DND-41 (cell line): ENCODE measurements at regions not wholly inside any gene's neighbourhood (a gene's known extent, or its start where the extent isn't known, plus 50 kb on each side); places are given as distances from the start of the nearest gene placed in this dataset.

Experiments used
- ATAC-seq: fragments of 200-7000 bp; cut with Tn5 transposase; 3 replicates; pipeline ENCODE4 v1.9.1; 2021; ENCODE audit warnings: low read depth; ENCODE audit not compliant: insufficient read depth
- DNase-seq: peaks from one replicate; pipeline ENCODE4 v3.0.0-alpha.2; 2020
- H2AFZ ChIP-seq: 2 replicates; pipeline ENCODE4 v1.6.0; 2012; ENCODE audit warnings: low read depth, low read length
- H3K27ac ChIP-seq: 2 replicates; pipeline ENCODE4 v1.5.1; 2012; ENCODE audit warnings: low read length, inconsistent platforms
- H3K27me3 ChIP-seq: fragments of 200-600 bp; sonication (generic); 2 replicates; pipeline ENCODE4 v1.6.0; 2012; ENCODE audit warnings: low read length, mild to moderate bottlenecking, inconsistent platforms; ENCODE audit not compliant: insufficient read depth, poor library complexity
- H3K36me3 ChIP-seq: 2 replicates; pipeline ENCODE4 v1.5.1; 2012; ENCODE audit warnings: low read length, inconsistent platforms; ENCODE audit not compliant: insufficient read depth
- H3K4me1 ChIP-seq: 2 replicates; pipeline ENCODE4 v1.5.1; 2012; ENCODE audit warnings: mild to moderate bottlenecking, low read length; ENCODE audit not compliant: insufficient read depth
- H3K4me2 ChIP-seq: 2 replicates; pipeline ENCODE4 v1.6.0; 2012; ENCODE audit warnings: mild to moderate bottlenecking, moderate library complexity, low read length, inconsistent platforms; ENCODE audit not compliant: insufficient read depth
- H3K4me3 ChIP-seq, 2 experiments: fragments of 200-600 bp in 1 of 2; shearing (Covaris generic) in 1 of 2; 2 replicates each; pipeline ENCODE4 v1.5.1; 2012 to 2016; ENCODE audit warnings: inconsistent platforms in 2 of 2, low read length in 2 of 2, mild to moderate bottlenecking in 2 of 2, low read depth in 1 of 2, moderate library complexity in 1 of 2
- H3K79me2 ChIP-seq: 2 replicates; pipeline ENCODE4 v1.6.0; 2012; ENCODE audit warnings: low read length, inconsistent platforms; ENCODE audit not compliant: insufficient read depth
- H3K9ac ChIP-seq: 2 replicates; pipeline ENCODE4 v1.6.0; 2012; ENCODE audit warnings: low read depth, mild to moderate bottlenecking, inconsistent platforms, low read length, moderate library complexity
- H3K9me3 ChIP-seq: 2 replicates; pipeline ENCODE4 v1.5.1; 2012; ENCODE audit warnings: low read length, moderate library complexity, mild to moderate bottlenecking, inconsistent platforms; ENCODE audit not compliant: insufficient read depth, severe bottlenecking
- H4K20me1 ChIP-seq: 2 replicates; pipeline ENCODE4 v1.6.0; 2012; ENCODE audit warnings: low read length; ENCODE audit not compliant: insufficient read depth
- EZH2 ChIP-seq: IDR thresholded peaks from 3 replicates; pipeline ENCODE4 v1.6.1; 2012; ENCODE audit warnings: borderline replicate concordance, low read depth, mild to moderate bottlenecking, moderate library complexity, low read length, inconsistent platforms; ENCODE audit not compliant: severe bottlenecking
- TF ChIP-seq, protein P1 (sequence below): IDR thresholded peaks from 2 replicates; pipeline ENCODE4 v1.5.1; 2012; ENCODE audit warnings: borderline replicate concordance, low read length, moderate library complexity, mild to moderate bottlenecking; ENCODE audit not compliant: poor library complexity, severe bottlenecking; ENCODE audit errors: extremely low read depth

DNA sequence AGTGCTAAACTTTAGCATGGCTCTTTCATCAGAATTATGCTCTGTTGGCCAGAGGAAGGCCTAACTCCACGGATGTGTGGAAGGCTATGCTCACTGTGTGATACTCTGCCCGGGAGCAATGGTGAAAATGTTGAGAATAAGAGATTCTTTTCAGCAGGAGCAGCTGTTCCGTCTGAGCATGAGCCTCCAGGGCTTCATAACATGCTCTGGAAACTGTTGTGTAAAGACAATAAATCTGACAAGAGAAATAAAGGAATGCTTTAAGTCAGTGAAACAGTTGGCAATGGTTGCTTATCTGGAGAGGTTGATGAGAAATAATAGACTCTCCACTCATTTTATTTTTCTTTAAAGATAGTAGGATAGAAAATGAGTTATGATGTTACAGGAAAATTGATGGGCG, 269.8 kb downstream of the DIPK2A start:
- no peaks in the 10 kb centered on the region for H3K9me3 ChIP-seq
- DNase-seq (no peak), ATAC-seq (no peak)
- H3K27ac ChIP-seq = no peak overlapping the region
- H3K4me3 ChIP-seq = no peak overlapping the region
- no peaks in the 10 kb centered on the region for H4K20me1 ChIP-seq
- no peaks in the 10 kb centered on the region for H3K4me1 ChIP-seq
- no peak overlapping the region for H3K4me2 ChIP-seq
- no peak overlapping the region for H3K9ac ChIP-seq
- H2AFZ ChIP-seq = no peak overlapping the region
- TF ChIP-seq, protein P1, sequence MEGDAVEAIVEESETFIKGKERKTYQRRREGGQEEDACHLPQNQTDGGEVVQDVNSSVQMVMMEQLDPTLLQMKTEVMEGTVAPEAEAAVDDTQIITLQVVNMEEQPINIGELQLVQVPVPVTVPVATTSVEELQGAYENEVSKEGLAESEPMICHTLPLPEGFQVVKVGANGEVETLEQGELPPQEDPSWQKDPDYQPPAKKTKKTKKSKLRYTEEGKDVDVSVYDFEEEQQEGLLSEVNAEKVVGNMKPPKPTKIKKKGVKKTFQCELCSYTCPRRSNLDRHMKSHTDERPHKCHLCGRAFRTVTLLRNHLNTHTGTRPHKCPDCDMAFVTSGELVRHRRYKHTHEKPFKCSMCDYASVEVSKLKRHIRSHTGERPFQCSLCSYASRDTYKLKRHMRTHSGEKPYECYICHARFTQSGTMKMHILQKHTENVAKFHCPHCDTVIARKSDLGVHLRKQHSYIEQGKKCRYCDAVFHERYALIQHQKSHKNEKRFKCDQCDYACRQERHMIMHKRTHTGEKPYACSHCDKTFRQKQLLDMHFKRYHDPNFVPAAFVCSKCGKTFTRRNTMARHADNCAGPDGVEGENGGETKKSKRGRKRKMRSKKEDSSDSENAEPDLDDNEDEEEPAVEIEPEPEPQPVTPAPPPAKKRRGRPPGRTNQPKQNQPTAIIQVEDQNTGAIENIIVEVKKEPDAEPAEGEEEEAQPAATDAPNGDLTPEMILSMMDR = no peak
- no peak for TF ChIP-seq EZH2
- no peaks in the 10 kb centered on the region for H3K27me3 ChIP-seq
- no peaks in the 10 kb centered on the region for H3K36me3 ChIP-seq
- no peaks in the 10 kb centered on the region for H3K79me2 ChIP-seq

DNA sequence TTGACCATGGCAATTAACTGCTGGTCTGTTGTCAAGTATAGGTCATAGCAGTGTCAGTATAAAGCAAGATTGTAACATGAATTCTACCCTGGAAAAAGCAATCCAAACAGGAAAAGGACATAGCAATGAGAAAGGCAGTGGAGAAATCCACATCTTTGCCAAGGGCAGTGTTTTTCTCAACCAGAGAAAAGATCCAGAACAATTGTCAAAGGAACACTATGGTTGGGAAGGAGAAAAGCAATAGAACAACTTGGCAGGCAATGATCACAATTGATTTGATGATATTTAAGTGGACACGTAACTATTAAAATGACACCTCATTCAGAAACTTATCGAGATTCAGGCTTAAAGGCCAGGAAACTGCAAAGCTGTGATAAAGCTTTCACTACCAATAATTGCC, 271.1 kb downstream of the DIPK2A start:
- Histone ChIP-seq H2AFZ (no peak overlapping the region), H4K20me1 (no peaks in the 10 kb centered on the region), H3K36me3 (no peaks in the 10 kb centered on the region), H3K4me3 (no peak overlapping the region), H3K27ac (no peak overlapping the region), H3K27me3 (no peaks in the 10 kb centered on the region), H3K4me1 (no peaks in the 10 kb centered on the region), H3K4me2 (no peak overlapping the region), H3K79me2 (no peaks in the 10 kb centered on the region), H3K9me3 (no peaks in the 10 kb centered on the region), H3K9ac (no peak overlapping the region)
- no peak for ATAC-seq
- no peak for DNase-seq
- TF ChIP-seq, protein P1 = no peak
- TF ChIP-seq EZH2 = no peak

DNA sequence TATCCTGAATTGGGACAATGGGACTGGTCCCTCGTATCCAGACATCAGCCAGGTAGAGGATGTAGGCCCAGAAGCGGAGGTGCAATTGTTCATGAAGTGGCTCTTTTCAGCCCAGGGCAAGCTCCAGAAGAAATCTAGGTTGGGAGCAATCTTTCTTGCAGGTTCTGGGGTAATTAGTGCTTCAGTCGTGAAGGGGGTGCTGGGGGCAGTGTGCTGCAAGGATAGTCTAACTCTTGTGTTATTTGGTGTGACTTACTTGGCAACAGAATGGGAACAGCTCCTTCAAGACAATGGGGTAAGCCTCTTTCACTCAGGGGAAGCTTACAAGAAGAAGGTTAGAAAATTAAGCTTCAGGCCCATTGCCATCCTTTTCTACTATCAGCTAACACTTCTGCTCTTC, 273.0 kb downstream of the DIPK2A start:
- no peak for DNase-seq
- no peak for TF ChIP-seq EZH2
- TF ChIP-seq, protein P1 = no peak
- no peaks in the 10 kb centered on the region for H3K4me1 ChIP-seq
- no peaks in the 10 kb centered on the region for H4K20me1 ChIP-seq
- H3K27me3 ChIP-seq = no peaks in the 10 kb centered on the region
- no peak overlapping the region for H3K4me2 ChIP-seq
- H2AFZ ChIP-seq = no peak overlapping the region
- no peaks in the 10 kb centered on the region for H3K79me2 ChIP-seq
- no peaks in the 10 kb centered on the region for H3K36me3 ChIP-seq
- ATAC-seq = no peak
- H3K4me3 ChIP-seq = no peak overlapping the region
- no peaks in the 10 kb centered on the region for H3K9me3 ChIP-seq
- no peak overlapping the region for H3K9ac ChIP-seq
- no peak overlapping the region for H3K27ac ChIP-seq

GRCh38 chr3:144252896-144253295, 281.3 kb downstream of the DIPK2A start:
- Histone ChIP-seq H3K9ac (no peak overlapping the region), H4K20me1 (no peaks in the 10 kb centered on the region), H3K4me2 (no peak overlapping the region), H3K79me2 (no peaks in the 10 kb centered on the region), H3K36me3 (no peaks in the 10 kb centered on the region), H3K27ac (no peak overlapping the region), H2AFZ (no peak overlapping the region), H3K9me3 (no peaks in the 10 kb centered on the region), H3K4me1 (no peaks in the 10 kb centered on the region), H3K27me3 (no peaks in the 10 kb centered on the region), H3K4me3 (no peak overlapping the region)
- no peak for DNase-seq
- TF ChIP-seq, protein P1 = no peak
- no peak for TF ChIP-seq EZH2
- no peak for ATAC-seq
